Stimulated activated CD4-positive, alpha-beta T cell treated with anti-CD3 and anti-CD28 coated beads, Interleukin-2, amount 100 ng/mL, for 24 hours (primary cell): ENCODE measurements at regions not wholly inside any gene's neighbourhood (a gene's known extent, or its start where the extent isn't known, plus 50 kb on each side); places are given as distances from the start of the nearest gene placed in this dataset.
A peak's percentile ranks its signal among the peaks of the same experiment; 100 is the strongest.

Experiments
- DNase-seq, 2 donors: peaks; one replicate each; pipeline ENCODE4 v3.0.0-alpha.2; 2020

- no peak for DNase-seq
These were observed 57.0 kb upstream of the LMX1B start for GRCh38 chr9:126556560-126557250.

- DNase-seq: peak; percentile 69 to 74
These were observed 55.6 kb upstream of the LMX1B start for GRCh38 chr9:126558051-126558665.

- no peak for DNase-seq
These were observed 54.4 kb upstream of the LMX1B start for GRCh38 chr9:126559296-126559695.

- no peak for DNase-seq
These were observed 52.1 kb upstream of the LMX1B start for GRCh38 chr9:126561582-126561981.

- DNase-seq: no peak
These were observed 50.2 kb upstream of the LMX1B start for GRCh38 chr9:126563556-126563955.
